ENCODE measurements at regions not wholly inside any gene's neighbourhood (a gene's known extent, or its start where the extent isn't known, plus 50 kb on each side); places are given as distances from the start of the nearest gene placed in this dataset.
"Not testable (repeated sequence)": the region's sequence is repeated elsewhere in the genome, so short reads cannot be mapped to it uniquely, and the experiment has no call there.

DNA sequence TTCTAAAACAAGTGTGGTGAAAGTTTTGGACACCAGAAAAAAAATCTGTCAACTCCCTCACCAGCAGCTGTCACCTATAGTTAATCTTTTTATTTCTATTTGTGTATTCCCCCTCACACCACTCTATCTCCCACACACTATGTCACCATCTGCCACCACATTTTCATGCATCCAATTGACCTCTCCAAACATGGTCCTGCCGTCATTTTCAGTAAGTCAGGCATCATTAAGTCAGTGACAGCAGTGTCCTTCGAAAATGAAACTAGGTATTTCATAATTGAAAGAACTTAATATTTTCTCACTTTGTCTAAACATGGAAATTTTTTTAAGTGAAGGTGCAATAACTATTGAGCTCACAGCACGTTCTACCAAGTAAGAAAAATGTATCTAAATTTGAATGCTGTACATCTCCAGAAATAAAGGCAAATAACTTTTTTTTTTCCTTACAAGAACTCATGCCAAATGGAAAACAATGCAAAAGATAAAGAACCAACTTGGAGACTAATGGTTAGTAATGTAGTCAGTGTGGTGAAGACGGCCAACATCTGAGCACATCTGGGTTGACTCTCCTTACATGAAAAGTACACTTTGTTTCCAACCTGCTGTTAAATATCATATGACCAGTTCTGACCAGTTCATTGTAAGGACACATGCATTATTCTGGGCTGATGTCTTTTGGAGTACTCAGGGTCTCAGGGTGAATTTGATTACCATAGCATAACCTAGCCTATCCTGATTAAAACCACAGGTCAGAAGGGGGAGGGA lies 623.3 kb upstream of the MANEA start:
- no peak for DNase-seq (ENCODE audit: low read depth)

DNA sequence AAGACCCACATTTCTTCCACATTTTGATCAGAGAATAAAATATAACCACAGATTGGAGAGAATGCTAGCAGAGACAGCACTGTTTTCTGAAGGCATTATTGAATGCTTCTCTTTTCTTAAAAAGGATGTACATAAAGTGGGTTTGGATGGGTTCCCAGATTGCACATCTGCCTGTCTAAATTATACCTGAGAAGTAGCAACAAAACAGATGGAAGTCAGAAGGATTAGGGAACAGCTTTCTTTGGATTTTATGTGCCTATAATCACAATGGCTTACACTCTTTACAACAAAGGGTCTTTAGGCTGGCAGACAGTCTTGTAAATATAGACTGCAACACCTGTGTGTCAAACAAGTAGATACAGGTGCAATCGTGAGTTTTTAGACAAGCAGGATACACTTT lies 622.2 kb upstream of the MANEA start:
- no peak for DNase-seq (ENCODE audit: low read depth)

DNA sequence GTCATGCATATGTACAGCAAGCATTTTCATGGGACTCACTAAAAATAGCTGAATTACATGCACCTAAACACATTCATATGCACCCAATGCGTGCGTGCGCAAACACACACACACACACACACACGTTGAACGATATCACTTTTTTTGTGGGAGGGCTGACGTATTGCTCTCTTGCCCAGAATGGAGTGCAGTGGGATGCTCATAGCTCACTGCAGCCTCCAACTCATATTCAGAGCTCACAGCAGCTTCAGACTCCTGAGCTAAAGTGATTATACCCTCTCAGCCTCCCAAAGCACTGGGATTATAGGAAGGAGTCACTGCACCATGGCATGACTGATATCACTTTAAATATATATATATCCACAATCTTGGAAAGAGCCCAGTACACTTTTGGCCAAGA lies 620.4 kb upstream of the MANEA start:
- DNase-seq (ENCODE audit: low read depth) = peak; percentile 0

DNA sequence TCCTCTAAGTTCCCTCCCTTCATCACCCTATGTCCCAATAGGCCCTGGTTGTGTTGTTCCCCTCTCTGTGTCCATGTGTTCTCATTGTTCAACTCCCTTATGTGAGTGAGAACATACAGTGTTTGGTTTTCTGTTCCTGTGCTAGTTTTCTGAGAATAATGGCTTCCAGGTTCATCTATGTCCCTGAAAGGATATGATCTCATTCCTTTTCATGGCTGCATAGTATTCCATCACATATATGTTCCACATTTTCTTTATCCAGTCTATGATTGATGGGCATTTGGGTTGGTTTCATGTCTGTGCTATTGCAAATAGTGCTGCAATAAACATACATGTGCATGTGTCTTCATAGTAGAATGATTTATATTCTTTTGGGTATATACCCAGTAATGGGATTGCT lies 612.6 kb upstream of the MANEA start:
- DNase-seq (ENCODE audit: low read depth) = not testable (repeated sequence)

DNA sequence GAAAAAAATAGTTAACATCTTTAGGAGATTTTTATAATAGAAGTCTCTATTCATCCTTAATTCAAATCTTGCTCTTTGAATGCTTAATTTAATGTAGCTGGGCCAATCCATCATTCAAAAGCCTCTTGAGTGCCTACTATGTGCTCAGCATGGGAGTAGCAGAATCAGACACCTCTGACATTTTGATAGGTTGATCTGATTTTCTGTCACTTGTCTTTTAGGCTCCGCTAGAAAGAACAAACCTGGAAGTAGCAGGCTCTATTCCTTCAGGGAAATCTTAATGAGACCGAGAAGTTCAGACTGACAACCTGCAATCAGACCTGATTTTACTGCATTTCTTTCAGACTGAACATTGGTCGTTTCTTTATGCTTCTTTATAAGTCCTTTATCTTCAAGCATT lies 588.6 kb upstream of the MANEA start:
- no peak for DNase-seq (ENCODE audit: low read depth)

DNA sequence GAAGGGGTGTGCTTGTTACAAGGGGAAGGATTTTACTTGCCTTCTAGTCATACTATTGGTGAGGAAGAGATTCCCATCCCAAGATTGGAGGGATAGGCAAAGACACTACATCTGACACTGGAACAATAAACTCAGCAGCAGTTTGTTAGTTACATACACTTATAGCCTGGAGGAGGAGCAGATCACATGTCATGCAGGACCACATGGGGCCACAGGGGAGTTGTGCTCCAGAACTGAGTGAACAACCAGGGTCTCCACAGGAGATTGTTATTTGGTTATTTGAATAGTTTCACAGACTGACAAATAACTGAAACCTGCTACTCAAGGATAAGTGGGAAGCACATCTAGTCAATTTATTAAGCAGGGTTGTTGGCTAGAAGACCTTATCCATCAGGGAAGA lies 559.4 kb upstream of the MANEA start:
- DNase-seq (ENCODE audit: low read depth) = no peak

Data from myocyte (in vitro differentiated cells).